HepG2 (cell line): ENCODE measurements at regions not wholly inside any gene's neighbourhood (a gene's known extent, or its start where the extent isn't known, plus 50 kb on each side); places are given as distances from the start of the nearest gene placed in this dataset.

Experiments used
- ATAC-seq: fragments of 200-7000 bp; cut with Tn5 transposase; 3 replicates; pipeline ENCODE4 v1.9.1; 2020; ENCODE audit warnings: mild to moderate bottlenecking, moderate library complexity
- BruUV-seq: library from RNA; stranded (reverse); fragments of 400-500 nt; replicated peaks from 2 replicates; lab custom pipeline; 2021; lab: Mats Ljungman, UMichigan
- CTCF ChIA-PET: fragments of 300-600 bp; formaldehyde crosslinking; extraction: SDS; loops from one replicate; lab custom pipeline; 2021; ENCODE audit warnings: low total read pairs, inconsistent platforms, low intra/inter-chr PET ratio; lab: Yijun Ruan, JAX
- POLR2A ChIA-PET: fragments of 350-600 bp; sonication (Branson Sonifier 250); formaldehyde crosslinking; loops from one replicate; lab custom pipeline; 2020; ENCODE audit warnings: antibody characterized with exemption, inconsistent platforms; lab: Yijun Ruan, JAX
- DNase-seq: peaks from one replicate; pipeline ENCODE4 v3.0.0-alpha.2; 2015; ENCODE audit warnings: low spot score
- FAIRE-seq: peaks from 3 replicates; lab custom pipeline; 2011; peaks lifted over from hg19 to GRCh38; lab: Jason Lieb, UNC
- H2AFZ ChIP-seq: one replicate; pipeline ENCODE4 v1.6.1; 2011; ENCODE audit warnings: low read length, inconsistent platforms
- H3K27ac ChIP-seq: fragments of 300-600 bp; 3 replicates; pipeline ENCODE4 v1.8.0; 2011; ENCODE audit warnings: mixed run types, mild to moderate bottlenecking, mixed read lengths, low read length, inconsistent platforms; ENCODE audit not compliant: insufficient read depth; ENCODE audit errors: extremely low read length
- H3K27me3 ChIP-seq, 2 experiments: fragments of 200-600 bp in 1 of 2; 2 replicates in 1 of 2; 3 replicates in 1 of 2; pipeline versions ENCODE4 v1.6.0 to v1.8.0; 2011; ENCODE audit warnings: low read length in 2 of 2, mild to moderate bottlenecking in 2 of 2, moderate library complexity in 2 of 2, inconsistent platforms in 1 of 2; ENCODE audit not compliant: insufficient read depth in 2 of 2, control insufficient read depth in 1 of 2
- H3K36me3 ChIP-seq, 2 experiments: fragments of 200-600 bp in 1 of 2; replicated peaks in 1 of 2; 2 replicates in 1 of 2; 3 replicates in 1 of 2; pipeline versions ENCODE4 v1.5.1 to v1.8.0; 2011; ENCODE audit warnings: low read length in 2 of 2, inconsistent platforms in 1 of 2; ENCODE audit not compliant: insufficient read depth in 2 of 2, control insufficient read depth in 1 of 2
- H3K4me1 ChIP-seq: 2 replicates; pipeline ENCODE4 v1.5.1; 2012; ENCODE audit warnings: low read length, inconsistent platforms; ENCODE audit not compliant: insufficient read depth
- H3K4me2 ChIP-seq: 2 replicates; pipeline ENCODE4 v1.6.0; 2011; ENCODE audit warnings: low read depth, low read length, inconsistent platforms
- H3K4me3 ChIP-seq, 3 experiments: fragments of 200-600 bp in 1 of 3; sonication (generic), shearing (Covaris generic) in 1 of 3; replicated peaks in 1 of 3; 2 replicates each; pipeline ENCODE4 v1.5.1; 2011 to 2016; ENCODE audit warnings: low read length in 3 of 3, inconsistent platforms in 2 of 3, low read depth in 2 of 3, mild to moderate bottlenecking in 2 of 3, control low read depth in 1 of 3, mixed read lengths in 1 of 3; ENCODE audit not compliant: insufficient read depth in 1 of 3
- H3K79me2 ChIP-seq: one replicate; pipeline ENCODE4 v1.6.1; 2011; ENCODE audit warnings: low read length, inconsistent platforms; ENCODE audit not compliant: insufficient read depth
- H3K9ac ChIP-seq: 2 replicates; pipeline ENCODE4 v1.6.0; 2011; ENCODE audit warnings: mild to moderate bottlenecking, low read depth, low read length, inconsistent platforms; ENCODE audit not compliant: insufficient read depth
- H3K9me3 ChIP-seq: 2 replicates; pipeline ENCODE4 v1.5.1; 2012; ENCODE audit warnings: mild to moderate bottlenecking, low read length
- H4K20me1 ChIP-seq: 2 replicates; pipeline ENCODE4 v1.6.0; 2011; ENCODE audit warnings: inconsistent platforms, mild to moderate bottlenecking, low read length, moderate library complexity; ENCODE audit not compliant: insufficient read depth
- KAT8 ChIP-seq: IDR thresholded peaks from 2 replicates; pipeline ENCODE4 v1.6.1; 2016; ENCODE audit warnings: missing genetic modification reagents, missing compliant biosample characterization
- TCF7 ChIP-seq: sonication (generic); IDR thresholded peaks from 2 replicates; pipeline ENCODE4 v1.6.1; 2016; ENCODE audit warnings: antibody characterized with exemption, low read depth
- ZNF326 ChIP-seq: sonication (generic); formaldehyde crosslinking; IDR thresholded peaks from 2 replicates; pipeline ENCODE4 v1.4.0; 2020; ENCODE audit warnings: missing genetic modification reagents, borderline replicate concordance
- ZNF335 ChIP-seq: sonication (generic); formaldehyde crosslinking; IDR thresholded peaks from 2 replicates; pipeline ENCODE4 v1.4.0; 2020; ENCODE audit warnings: missing genetic modification reagents
- ZNF7 ChIP-seq: IDR thresholded peaks from 2 replicates; pipeline ENCODE4 v1.6.1; 2016; ENCODE audit warnings: missing biosample characterization, missing genetic modification reagents
- WGBS: methylation state at CpG from one replicate; pipeline ENCODE4 v1.1.6; 2017; ENCODE audit warnings: low lambda C conversion rate; 5-methylcytosine and 5-hydroxymethylcytosine counted together
- in situ Hi-C: cut with HindIII; loops from 2 replicates; pipeline ENCODE4 v1.10.0; 2017; ENCODE audit warnings: low pct_unique_long_range_greater_than_20kb; ENCODE audit not compliant: extremely low pct_ligation_motif_present
- intact Hi-C: fragments of 100-400 bp; cut with micrococcal nuclease; formaldehyde crosslinking; loops from one replicate; pipeline ENCODE4 v1.10.0; 2022; ENCODE audit not compliant: unreplicated experiment
- TF ChIP-seq, protein P1 (sequence below): sonication (generic); formaldehyde crosslinking; IDR thresholded peaks from 2 replicates; pipeline ENCODE4 v1.5.0; 2020; ENCODE audit warnings: mild to moderate bottlenecking, missing genetic modification reagents, borderline replicate concordance
- TF ChIP-seq, protein P2 (sequence below): sonication (generic); formaldehyde crosslinking; IDR thresholded peaks from 2 replicates; pipeline ENCODE4 v1.5.0; 2020; ENCODE audit warnings: missing genetic modification reagents

- no peak for DNase-seq
- no peak overlapping the region for H2AFZ ChIP-seq
- 5% methylated on average over 4 of the region's 4 CpGs for WGBS
- no peaks in the 10 kb centered on the region for H4K20me1 ChIP-seq
- intact Hi-C loops (no loop called here), in situ Hi-C loops (no loop called here)
- no peak overlapping the region for H3K9ac ChIP-seq
- ATAC-seq: no peak
- no peak overlapping the region for H3K4me3 ChIP-seq
- ChIA-PET POLR2A (no interaction called here), CTCF (no interaction called here)
- no peaks in the 10 kb centered on the region for H3K27me3 ChIP-seq
- no peaks in the 10 kb centered on the region for H3K9me3 ChIP-seq
- TF ChIP-seq, protein P1, sequence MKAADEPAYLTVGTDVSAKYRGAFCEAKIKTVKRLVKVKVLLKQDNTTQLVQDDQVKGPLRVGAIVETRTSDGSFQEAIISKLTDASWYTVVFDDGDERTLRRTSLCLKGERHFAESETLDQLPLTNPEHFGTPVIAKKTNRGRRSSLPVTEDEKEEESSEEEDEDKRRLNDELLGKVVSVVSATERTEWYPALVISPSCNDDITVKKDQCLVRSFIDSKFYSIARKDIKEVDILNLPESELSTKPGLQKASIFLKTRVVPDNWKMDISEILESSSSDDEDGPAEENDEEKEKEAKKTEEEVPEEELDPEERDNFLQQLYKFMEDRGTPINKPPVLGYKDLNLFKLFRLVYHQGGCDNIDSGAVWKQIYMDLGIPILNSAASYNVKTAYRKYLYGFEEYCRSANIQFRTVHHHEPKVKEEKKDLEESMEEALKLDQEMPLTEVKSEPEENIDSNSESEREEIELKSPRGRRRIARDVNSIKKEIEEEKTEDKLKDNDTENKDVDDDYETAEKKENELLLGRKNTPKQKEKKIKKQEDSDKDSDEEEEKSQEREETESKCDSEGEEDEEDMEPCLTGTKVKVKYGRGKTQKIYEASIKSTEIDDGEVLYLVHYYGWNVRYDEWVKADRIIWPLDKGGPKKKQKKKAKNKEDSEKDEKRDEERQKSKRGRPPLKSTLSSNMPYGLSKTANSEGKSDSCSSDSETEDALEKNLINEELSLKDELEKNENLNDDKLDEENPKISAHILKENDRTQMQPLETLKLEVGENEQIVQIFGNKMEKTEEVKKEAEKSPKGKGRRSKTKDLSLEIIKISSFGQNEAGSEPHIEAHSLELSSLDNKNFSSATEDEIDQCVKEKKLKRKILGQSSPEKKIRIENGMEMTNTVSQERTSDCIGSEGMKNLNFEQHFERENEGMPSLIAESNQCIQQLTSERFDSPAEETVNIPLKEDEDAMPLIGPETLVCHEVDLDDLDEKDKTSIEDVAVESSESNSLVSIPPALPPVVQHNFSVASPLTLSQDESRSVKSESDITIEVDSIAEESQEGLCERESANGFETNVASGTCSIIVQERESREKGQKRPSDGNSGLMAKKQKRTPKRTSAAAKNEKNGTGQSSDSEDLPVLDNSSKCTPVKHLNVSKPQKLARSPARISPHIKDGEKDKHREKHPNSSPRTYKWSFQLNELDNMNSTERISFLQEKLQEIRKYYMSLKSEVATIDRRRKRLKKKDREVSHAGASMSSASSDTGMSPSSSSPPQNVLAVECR (CRISPR knock-in tag): no peak
- TF ChIP-seq ZNF335 (CRISPR knock-in tag): no peak
- no peak for TF ChIP-seq ZNF7 (CRISPR knock-in tag)
- no peak for TF ChIP-seq ZNF326 (CRISPR knock-in tag)
- TF ChIP-seq, protein P2, sequence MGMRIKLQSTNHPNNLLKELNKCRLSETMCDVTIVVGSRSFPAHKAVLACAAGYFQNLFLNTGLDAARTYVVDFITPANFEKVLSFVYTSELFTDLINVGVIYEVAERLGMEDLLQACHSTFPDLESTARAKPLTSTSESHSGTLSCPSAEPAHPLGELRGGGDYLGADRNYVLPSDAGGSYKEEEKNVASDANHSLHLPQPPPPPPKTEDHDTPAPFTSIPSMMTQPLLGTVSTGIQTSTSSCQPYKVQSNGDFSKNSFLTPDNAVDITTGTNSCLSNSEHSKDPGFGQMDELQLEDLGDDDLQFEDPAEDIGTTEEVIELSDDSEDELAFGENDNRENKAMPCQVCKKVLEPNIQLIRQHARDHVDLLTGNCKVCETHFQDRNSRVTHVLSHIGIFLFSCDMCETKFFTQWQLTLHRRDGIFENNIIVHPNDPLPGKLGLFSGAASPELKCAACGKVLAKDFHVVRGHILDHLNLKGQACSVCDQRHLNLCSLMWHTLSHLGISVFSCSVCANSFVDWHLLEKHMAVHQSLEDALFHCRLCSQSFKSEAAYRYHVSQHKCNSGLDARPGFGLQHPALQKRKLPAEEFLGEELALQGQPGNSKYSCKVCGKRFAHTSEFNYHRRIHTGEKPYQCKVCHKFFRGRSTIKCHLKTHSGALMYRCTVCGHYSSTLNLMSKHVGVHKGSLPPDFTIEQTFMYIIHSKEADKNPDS (CRISPR knock-in tag): no peak
- TF ChIP-seq TCF7: no peak
- TF ChIP-seq KAT8 (CRISPR knock-in tag): no peak
- no peak overlapping the region; the same call in 1 of the 2 replicates for H3K4me2 ChIP-seq
- no peak overlapping the region for H3K27ac ChIP-seq
- no peaks in the 10 kb centered on the region for H3K36me3 ChIP-seq
- H3K4me1 ChIP-seq: no peaks in the 10 kb centered on the region
- BruUV-seq: no TSS peak
- no peaks in the 10 kb centered on the region for H3K79me2 ChIP-seq
- FAIRE-seq: no peak
Observed at GRCh38 chr7:119712886-119713462, 560.0 kb upstream of the KCND2 start.
